Endothelial cell of umbilical vein (primary cell): ENCODE measurements at regions not wholly inside any gene's neighbourhood (a gene's known extent, or its start where the extent isn't known, plus 50 kb on each side); places are given as distances from the start of the nearest gene placed in this dataset.

ENCODE experiments used
- EZH2 ChIP-seq: IDR thresholded peaks from 2 replicates; pipeline ENCODE4 v1.6.1; 2012; ENCODE audit warnings: borderline replicate concordance, low read depth, mild to moderate bottlenecking, moderate library complexity, low read length, inconsistent platforms; ENCODE audit not compliant: severe bottlenecking
- JUN ChIP-seq: IDR thresholded peaks from 2 replicates; pipeline ENCODE4 v1.6.1; 2011; ENCODE audit warnings: borderline replicate concordance, low read depth; ENCODE audit not compliant: insufficient read length, insufficient read depth
- POLR2AphosphoS5 ChIP-seq: IDR thresholded peaks from 2 replicates; pipeline ENCODE4 v1.6.1; 2012; ENCODE audit warnings: low read depth, mild to moderate bottlenecking, control low read depth, low read length, moderate library complexity; ENCODE audit not compliant: insufficient read depth
- TF ChIP-seq, protein P1 (sequence below), 2 donors: IDR thresholded peaks; 1 replicate in 1 of 2; 2 replicates in 1 of 2; pipeline ENCODE4 v1.5.1; 2011; ENCODE audit warnings: low read length in 2 of 2, mild to moderate bottlenecking in 2 of 2, moderate library complexity in 2 of 2, control low read depth in 1 of 2, inconsistent platforms in 1 of 2, low read depth in 1 of 2; ENCODE audit not compliant: insufficient read depth in 1 of 2; ENCODE audit errors: extremely low read depth in 1 of 2

DNA sequence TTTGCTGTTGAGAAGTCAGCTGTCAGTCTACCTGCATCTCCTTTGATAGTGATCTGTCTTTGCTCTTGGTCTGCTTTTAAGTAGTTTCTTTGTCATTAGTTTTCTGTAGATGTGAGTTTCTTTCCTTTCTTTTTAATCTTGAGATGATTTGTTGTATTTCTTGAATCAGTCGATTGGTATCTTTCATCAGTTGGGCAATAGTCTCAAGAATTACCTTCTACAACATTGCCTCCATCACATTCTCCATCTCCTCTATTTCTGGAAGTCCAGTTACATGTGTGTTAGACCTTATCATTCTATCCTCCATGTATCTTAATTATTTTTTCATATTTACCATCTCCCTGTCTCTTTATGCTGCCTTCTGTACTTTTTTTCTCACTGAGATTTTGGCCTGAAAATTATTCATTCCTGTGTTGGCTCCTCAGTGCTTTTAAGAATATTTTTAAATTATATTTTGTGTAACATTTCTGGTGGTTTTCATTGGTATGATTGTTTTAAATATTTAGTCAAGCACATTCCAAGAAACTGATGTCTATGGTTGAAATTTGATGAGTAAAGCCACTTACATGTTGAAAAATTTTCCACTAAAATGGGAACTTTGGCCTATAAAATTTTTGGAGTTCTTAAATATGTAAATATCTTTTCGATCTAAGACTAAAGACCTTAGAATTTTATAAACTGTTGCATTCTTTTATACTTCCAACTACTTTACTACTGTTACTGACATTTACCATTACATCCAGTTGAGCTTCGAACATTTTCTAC, 239.5 kb upstream of the MGAT5 start:
- TF ChIP-seq, protein P1, sequence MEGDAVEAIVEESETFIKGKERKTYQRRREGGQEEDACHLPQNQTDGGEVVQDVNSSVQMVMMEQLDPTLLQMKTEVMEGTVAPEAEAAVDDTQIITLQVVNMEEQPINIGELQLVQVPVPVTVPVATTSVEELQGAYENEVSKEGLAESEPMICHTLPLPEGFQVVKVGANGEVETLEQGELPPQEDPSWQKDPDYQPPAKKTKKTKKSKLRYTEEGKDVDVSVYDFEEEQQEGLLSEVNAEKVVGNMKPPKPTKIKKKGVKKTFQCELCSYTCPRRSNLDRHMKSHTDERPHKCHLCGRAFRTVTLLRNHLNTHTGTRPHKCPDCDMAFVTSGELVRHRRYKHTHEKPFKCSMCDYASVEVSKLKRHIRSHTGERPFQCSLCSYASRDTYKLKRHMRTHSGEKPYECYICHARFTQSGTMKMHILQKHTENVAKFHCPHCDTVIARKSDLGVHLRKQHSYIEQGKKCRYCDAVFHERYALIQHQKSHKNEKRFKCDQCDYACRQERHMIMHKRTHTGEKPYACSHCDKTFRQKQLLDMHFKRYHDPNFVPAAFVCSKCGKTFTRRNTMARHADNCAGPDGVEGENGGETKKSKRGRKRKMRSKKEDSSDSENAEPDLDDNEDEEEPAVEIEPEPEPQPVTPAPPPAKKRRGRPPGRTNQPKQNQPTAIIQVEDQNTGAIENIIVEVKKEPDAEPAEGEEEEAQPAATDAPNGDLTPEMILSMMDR (IDR thresholded peaks at IDR 0.05; ENCODE audit: extremely low read depth in 1 of 2, insufficient read depth in 1 of 2, low read depth in 1 of 2, low read length in 2 of 2), result no peak
- TF ChIP-seq POLR2AphosphoS5 (no peak), JUN (no peak), EZH2 (no peak)
